NCI-H1694 (cell line): ENCODE measurements at regions not wholly inside any gene's neighbourhood (a gene's known extent, or its start where the extent isn't known, plus 50 kb on each side); places are given as distances from the start of the nearest gene placed in this dataset.

Experiments
- DNase-seq: peaks from one replicate; lab custom pipeline; 2025; lab: John Stamatoyannopoulos, UW

DNA sequence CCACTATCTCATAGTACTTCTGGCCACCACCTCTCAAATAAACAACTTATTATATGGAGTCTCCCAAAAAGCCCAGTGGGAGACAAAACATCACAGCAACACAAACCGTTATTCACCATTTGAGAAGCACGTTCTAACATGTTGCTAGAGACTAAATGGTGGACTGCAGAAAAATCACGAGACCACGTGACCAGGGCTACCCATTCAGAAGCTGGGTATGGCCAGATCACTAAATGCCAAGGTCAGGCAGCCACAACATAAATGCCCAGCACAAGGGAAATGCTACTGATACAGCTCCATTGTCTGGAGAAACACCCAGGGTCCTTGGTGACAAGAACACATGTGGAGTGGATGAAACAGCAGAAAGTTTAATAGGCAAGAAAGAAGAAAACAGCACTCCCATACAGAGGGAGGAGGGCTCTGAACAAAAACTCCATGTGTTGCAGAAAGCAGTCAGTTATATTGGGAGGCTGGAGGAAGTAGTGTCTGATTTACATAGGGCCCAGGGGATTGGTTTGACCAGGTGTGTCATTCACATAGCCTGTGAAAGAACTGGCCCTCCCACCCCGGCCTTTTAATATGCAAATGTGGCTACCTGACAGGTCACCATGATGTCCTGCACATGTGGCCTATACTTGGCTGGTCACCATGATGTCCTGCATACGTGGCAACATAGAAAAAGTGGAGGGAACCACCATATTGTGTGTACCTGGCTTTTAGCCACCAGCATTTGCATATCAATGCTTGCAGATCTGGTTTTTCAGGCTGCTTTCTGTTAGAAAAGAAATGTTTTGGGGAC is 97.2 kb downstream of the TRIM36 start:
- no peak for DNase-seq

DNA sequence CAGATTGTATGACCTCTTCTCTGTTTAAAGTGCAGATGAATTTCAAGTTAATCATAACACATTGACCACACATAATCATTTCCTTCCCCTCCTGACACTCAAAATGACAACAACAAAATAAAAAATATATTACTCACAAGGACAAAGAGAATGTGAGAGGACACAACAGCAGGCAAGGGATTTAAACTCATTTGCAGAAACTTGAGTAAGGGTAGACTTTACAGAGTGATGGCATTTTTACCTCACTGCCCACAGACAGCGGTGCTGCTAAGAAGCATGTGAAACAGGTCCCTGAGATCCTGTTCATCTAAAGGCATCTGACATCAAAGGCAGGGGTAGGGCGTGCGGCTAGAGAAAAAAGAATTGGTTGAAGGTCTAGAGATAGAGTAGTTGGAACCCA is 99.0 kb downstream of the TRIM36 start:
- DNase-seq: no peak

DNA sequence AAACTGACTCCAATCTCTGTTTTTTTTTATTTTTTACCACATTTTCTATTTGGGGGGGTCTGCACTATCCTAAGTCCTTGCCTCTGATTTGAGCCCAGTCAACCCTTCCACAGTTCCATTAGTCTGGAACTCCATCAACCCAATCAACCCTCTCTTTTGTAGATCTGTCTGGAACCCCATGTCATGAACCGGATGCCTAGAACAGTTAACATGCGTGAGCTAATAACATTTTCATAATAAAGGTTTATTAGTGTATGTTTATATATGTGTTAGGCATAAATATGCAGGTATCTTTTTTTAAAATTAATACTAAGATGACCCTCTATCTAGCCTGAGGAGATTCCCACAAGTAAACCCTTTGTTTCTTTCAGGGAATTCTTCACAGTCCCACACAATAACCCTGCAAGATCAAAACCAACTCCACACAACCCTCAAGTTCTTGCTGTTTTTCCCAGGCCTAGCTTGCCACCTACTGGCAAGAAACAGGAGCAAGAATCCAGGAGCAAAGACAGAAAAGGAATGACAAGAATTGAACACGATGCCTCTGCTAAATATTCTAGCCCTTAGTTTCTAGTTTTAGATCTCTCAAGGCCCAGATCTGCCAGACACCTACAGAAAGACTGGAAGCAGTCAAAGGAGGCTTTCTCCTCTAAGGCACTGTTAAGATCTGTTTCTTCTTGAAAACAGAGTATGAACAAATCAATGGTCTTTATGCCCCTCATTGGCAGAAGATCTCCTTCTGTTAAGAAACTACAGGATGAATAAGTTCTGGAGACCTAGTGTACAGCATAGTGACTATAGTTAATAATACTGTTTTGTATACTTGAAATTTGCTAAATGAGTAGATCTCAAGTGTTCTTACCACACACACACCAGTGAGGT is 100.4 kb downstream of the TRIM36 start:
- DNase-seq: peak; percentile 9

DNA sequence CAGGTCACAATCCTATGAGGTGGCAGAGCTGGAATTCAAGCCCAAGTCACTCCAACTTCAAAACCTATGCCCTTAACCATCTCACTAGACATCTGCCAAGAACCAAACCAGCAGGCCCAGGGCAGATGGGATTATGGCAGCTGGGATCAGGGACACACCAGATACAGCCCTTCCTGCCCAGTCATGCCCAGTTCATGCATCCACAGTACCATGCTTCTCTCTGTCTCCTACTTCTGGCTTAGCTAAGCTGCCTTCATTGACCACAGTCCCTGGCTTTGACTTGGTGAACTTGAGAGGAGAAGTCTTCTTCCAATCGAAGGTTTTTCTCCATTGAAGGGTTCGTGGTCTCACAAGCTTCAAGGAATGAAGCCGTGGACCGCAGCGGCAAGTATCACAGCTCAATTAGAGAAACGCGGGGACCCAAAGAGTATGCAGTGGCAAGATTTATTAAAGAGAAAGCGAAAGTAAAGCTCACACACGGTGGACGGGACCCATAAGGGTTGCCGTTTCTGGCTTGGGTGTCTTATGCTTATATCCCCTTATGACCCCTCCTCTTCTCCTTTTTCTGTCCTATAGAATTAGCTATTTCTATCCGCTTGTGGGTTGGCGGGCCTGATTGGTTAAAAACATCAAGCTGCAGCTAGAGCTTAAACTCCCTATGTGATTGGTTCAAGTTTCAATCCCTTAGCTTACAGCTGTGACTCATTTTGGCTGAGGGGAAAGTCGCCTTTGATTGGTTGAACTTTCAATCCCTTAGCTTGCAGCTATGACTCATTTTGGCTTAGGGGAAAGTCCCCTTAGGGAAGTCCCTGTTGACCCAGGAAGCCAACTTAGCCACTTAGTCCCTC is 101.2 kb downstream of the TRIM36 start:
- peak; percentile 5 for DNase-seq

DNA sequence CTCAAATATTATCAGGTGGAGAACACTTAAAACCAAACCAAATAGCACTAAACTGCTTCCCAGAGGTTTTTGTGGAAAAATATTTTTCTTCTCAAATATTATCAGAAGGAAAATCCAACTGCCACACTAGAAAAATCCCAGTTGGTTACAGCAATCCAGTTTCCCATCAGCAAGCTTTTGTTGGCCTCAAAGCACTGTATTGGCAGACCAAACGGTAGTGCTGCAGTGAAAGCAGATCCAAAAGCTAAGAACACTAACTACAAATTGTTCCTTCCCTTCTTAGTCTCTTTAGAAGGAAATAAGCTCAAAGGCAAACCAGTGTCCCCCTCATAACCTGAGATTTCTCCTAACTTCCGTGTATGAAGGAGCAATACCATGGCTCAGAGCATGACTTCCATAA is 105.3 kb downstream of the TRIM36 start:
- DNase-seq: no peak

DNA sequence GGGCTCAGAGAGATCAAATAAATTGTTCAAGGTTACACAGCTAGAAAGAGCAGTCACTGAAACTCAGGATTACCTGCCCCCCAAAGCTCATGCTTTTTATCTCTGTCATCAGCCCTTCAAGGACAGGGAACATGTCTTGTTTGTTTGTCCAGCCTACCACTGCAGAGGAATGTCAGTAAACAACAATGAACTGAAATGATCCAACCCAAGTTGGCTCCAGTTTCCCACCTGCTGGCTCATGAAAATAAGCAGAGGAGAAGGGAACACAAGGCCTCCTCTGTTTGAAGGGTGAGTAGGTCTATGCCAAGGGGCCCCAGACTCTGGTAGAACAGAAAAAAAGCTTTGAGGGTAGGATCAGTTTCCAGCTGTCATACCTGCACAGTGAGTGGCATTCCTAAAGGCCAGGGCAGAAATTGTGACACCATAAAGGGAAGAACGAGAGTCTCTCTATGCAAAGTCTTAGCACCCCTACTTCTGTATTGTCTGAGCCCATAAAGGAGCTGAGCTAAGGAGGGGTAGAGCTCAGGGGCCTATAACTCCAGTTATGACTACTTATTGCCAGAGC is 115.2 kb downstream of the TRIM36 start:
- no peak for DNase-seq

DNA sequence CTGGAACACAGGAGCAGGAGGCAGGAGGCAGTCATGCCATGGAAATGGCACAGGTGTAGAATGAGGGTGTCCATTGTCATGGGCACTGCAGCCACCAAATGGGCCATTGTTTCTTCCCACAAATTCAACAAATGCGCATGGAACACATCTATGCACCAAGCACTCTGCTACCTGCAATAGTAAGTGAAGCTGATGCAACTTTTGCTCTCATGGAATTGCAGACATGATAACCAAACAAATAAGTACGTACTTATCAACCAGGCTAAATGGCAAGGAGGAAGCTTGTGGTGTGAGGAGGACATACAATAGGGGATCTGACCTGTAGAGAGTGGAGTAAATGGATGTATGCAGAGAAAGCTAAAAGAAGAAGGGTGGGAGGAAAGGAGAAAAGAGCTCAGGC is 116.8 kb downstream of the TRIM36 start:
- no peak for DNase-seq

DNA sequence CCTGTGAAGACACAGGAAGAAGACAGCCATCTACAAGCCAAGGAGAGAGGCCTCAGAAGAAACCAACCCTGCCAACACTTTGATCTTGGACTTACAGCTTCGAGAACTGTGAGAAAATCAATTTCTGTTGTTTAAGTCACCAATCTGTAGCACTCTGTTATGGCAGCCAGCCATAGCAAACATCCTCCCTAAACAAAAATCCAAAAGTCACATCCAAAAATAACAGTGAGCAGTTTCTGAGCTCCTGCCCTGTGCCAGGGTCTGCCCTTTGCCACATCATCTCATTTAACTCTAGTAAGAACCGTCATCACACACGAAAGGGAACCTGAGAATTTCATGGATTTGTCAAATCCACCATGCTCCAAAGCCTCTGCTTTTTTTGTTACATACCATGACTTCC is 118.8 kb downstream of the TRIM36 start:
- DNase-seq: no peak

DNA sequence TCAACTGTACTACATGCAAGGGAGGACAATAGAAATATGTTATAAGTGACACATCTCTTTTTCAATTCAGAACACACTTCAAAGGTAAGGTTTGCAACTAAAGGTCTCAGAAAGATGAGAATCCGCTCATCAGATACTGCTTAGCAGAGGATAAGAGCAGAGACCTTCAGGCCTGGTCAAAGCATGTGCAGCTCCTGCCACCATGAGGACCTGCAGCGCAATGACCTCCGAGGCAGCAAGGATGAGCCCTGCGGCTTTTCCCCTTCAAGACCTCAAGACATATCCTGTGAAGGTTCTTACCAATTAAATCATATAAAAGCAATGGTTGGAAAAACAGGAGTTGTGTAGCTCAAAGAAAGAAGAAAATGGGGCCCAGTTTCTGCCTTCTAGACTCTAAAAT is 135.8 kb downstream of the TRIM36 start:
- DNase-seq: no peak

DNA sequence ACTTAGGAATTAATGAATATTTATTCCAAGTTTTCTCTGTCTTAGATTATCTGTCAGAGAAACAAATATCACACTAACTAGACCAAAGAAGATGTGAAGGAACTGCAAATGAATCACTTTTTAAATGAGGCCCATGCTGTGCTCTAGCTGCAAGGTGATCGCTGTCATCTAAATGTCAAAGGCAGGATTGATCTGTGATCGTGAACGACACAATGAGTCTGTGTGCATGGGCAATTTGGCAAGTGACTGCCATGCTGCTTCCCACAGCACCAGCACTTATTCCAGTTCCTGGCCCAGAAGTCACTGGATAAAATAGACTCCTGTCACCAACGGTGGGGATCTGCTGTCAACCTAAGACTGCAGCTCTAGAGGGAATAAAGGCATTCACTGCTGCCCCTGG is 141.2 kb downstream of the TRIM36 start:
- no peak for DNase-seq

DNA sequence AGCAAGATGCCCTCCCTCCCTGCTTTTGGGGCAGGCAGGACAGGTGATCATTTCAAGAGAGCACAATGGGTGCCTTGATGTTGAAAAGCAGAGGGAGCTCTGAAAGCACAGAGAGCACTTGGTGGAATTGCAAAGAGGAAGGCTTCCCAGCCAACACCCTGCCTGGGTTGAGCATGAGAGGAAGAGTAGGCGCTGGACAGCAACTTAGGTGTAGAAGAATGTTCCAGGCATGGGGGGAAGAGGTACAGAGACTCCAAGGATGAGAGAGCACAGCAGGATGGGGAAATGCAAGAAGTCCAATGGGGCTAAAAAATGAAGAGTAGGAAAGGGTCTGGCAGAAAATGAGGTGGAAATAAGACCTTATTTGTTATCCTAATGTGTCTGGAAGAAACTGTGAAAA is 144.8 kb downstream of the TRIM36 start:
- no peak for DNase-seq

DNA sequence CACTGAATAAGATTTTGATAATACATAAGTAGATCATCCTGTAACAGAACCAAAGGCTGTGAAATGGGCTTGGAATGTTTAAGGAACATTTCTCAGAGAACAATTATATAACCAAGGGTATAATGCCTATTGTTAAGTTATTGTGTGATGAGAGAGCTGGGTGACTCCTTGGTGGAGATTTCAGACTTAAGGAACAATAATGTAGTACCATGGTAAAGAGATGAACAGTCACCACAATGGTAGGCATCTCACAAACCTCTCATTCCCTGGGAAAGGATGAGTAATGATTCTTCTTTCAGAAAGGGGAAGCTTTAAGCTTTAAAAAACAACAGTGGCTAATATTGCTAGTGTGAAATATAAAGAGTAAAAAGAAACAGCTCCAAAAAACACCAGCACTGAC is 147.4 kb downstream of the TRIM36 start:
- no peak for DNase-seq

DNA sequence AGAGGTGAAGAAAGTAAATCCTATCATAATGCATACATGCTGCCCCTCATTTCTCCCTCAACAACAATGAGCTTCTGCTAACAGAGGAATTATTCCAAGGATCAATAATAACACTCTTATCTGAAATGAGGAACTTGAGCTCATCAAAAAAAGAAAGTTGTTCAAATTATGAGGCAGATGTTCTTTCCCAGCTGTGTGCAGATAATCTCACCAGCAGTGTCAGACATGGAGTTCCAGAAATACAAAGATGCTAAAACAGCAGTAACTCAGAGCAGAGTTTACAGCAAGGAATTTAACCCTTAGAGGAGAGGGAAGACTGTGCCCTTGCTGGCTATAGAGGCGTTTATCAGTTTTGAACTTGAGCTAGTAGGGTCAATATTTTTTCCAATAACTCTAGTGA is 153.1 kb downstream of the TRIM36 start:
- DNase-seq: no peak

DNA sequence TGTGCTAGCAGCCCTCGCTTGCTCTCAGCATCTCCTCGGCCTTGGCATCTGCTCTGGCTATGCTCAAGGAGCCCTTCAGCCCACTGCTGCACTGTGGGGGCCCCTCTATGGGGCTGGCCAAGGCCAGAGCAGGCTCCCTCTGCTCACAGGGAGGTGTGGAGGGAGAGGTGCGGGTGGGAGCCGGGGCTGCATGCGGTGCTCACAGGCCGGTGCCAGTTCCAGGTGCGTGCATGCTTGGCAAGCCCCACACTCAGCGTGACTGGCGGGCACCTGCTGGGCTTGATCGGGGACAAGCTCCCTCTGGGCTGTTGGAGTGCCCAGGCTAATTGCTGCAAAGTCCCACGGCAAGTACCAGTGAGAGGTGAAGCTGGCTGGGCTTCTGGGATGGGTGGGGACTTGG is 170.5 kb downstream of the TRIM36 start:
- no peak for DNase-seq

DNA sequence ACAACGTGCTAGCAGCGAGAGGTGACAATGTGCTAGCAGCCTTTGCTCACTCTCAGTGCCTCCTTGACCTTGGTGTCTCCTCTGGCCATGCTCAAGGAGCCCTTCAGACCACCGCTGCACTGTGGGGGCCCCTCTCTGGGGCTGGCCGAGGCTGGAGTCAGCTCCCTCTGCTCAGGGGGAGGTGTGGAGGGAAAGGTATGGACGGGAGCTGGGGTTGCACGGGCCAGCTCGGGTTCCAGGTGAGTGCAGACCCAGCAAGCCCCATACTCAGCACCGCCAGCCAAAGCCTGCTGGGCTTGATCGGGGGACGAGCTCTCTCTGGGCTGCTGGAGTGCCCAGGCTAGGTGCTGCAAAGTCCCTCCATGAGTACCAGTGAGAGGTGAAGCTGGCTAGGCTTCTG is 180.2 kb downstream of the TRIM36 start:
- DNase-seq: no peak

DNA sequence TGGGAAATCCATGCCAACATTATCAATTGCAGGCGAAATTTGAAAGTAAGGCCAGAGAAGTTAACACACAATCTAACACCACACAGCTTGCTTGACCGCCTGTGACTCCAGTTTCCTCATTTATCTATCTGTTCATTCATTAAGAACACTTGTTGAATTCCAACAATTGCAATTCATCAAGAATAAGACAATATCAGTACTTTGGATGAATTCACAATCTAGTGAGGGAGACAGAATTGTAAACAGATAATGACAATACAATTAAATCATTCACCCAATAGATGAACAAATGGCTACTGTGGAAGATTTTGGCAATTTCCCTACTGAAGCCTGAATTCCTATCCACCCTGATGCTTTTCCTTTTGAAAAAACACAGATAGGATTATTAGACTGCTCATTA is 181.6 kb downstream of the TRIM36 start:
- DNase-seq: no peak

DNA sequence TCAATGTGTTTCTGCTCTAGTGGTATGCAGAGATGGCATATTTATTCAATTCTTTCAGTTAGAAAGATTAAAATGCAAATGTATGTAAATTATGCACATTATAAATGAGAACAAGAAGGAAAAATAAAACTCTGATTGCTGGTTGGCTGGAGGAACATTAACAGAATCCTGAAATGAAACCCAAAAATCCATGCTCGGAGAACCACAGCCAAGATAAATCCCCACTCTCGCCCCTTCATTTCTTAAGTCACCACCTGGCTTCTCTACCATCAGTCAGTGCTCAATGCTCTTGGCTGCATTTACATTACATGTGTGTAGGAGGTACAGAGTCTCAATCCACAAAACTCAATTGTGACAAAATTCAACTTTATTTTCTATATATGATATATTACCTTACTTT is 184.9 kb downstream of the TRIM36 start:
- no peak for DNase-seq

DNA sequence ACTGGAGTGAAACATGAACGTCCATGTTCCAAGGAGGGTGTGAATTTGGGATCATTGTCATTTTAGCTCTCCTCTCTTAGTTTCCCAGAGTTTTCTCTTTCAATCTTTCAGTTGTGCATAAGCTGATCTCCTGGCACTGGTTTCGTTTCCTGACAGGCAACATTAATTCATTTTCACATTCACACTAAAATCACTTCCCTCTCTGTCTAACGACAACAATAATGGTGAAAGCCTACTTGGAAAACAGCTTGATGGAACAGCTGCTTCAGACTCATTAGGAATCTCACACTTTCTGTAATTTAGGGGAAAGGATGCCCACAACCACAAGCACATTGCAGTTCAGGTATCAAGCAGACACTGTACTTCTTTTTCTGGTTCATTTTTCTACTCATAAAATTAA is 188.6 kb downstream of the TRIM36 start:
- DNase-seq: no peak

DNA sequence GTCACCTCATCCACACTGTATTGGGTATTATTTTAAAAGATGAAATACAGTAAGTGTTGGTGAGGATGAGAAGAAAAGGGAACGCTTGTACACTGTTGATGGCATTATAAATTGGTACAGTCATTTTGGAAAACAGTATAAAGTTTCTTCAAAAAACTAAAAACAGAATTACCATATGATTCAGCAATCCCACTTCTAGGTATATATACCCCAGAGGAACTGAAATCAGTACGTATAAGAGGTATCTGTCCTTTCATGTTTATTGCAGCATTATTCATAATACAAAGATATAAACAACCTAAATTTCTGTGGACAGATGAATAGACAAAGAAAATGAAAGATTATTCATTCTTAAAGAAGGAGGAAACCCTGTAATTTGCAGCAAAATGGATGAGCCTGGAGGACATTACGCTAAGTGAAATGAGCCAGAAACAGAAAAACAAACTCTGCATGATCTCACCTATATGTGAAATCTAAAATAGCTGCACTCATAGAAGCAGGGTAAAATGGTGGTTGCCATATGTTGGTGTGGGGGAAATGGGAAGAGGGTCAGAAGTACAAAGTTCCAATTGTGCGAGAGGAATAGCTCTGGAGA is 191.6 kb downstream of the TRIM36 start:
- no peak for DNase-seq

DNA sequence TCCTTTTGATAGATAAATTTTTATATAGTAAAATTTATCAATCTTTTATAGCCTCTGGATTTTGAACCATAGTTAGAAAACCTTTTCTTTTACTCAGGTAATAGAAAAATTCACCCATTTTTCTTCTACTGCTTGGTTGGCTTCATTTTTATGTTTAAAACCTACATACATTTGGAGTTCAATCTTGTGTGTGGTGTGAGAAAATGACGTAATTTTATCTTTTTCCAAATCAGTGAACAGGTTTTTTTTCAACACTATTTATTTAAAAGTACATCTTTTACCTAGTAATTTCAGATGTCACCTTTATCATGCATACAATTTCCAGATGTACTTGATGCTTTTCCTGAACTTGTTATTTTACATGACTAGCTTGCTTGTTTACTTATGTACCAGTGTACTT is 200.2 kb downstream of the TRIM36 start:
- DNase-seq: no peak

DNA sequence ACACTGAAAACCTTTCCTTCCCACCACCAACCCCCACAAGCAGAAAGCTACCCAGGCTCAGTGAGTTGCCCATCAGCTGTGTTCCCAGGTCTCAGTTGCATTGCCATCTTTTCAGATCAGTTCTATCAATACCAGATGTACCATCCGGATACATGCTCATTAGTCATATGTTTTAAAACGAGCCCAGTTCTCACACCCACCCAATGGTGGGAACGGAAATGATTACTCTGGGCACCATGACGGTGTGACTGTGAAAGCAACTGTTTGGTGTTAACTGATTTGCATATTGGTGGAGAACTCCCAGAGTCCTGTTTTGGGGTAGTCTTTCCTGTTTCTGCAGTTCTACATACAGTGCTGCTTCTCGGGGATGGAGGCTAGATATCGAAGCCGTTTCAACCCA is 212.3 kb downstream of the TRIM36 start:
- no peak for DNase-seq

DNA sequence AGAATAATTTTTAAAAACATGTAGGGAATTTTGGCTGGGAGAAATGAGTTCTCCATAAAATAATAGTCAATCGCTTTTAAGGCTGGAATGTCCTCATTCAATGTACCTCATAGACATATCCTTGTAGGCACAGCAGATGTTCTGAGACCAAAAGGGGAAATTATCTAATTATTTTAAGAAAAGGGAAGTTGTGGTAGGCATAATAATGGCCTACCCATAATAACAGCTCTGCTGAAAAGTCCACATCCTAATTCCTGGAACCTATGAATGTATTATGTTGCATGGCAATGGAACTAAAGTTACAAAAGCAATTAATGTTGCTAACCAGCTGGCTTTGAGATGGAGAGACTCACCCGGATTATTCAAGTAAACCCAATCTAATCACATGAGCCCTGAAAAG is 216.1 kb downstream of the TRIM36 start:
- no peak for DNase-seq
